ENCODE measurements at regions not wholly inside any gene's neighbourhood (a gene's known extent, or its start where the extent isn't known, plus 50 kb on each side); places are given as distances from the start of the nearest gene placed in this dataset.

DNA sequence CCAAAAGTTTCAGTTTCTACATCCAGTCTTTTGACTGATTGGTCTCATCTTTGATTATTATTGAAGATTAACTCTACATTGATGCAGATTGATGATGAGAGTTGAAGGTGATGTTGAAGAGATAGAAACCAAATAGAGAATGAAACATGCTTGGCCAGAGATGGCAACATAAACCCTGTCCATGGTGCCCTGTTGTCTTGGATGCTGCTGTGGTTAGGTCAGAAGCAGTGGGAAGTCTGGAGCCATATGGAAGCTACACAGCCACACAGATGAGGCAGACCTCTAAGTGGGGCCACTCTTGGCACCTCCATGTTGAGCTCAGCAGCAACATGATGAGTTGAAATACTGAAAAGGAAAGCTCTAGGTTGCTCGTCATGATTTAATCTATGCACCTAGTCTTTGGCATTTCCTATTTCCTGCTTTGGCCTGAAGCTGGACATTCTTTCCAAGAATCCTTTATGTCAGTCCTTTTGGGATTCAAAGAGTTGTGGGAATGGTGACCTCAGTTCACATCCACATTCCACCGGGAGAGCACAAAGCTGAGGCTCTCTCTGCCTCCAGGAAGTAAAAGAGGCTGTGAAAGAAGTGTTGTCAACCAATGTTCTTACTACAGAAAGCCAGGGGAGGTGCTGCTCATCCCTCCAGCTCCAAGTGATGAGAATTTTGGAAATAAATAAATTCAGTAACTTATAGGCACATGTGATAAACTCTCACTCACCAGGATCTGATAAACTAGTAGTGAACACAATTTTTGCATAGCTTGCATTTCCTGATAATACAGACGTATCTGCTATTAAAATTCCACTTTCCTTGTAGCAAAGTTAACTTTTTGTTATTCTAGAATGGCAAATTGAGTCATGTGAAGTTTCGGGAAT is 127.7 kb upstream of the MAF start:
- TF ChIP-seq, protein P1, sequence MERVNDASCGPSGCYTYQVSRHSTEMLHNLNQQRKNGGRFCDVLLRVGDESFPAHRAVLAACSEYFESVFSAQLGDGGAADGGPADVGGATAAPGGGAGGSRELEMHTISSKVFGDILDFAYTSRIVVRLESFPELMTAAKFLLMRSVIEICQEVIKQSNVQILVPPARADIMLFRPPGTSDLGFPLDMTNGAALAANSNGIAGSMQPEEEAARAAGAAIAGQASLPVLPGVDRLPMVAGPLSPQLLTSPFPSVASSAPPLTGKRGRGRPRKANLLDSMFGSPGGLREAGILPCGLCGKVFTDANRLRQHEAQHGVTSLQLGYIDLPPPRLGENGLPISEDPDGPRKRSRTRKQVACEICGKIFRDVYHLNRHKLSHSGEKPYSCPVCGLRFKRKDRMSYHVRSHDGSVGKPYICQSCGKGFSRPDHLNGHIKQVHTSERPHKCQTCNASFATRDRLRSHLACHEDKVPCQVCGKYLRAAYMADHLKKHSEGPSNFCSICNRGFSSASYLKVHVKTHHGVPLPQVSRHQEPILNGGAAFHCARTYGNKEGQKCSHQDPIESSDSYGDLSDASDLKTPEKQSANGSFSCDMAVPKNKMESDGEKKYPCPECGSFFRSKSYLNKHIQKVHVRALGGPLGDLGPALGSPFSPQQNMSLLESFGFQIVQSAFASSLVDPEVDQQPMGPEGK (CRISPR knock-in tag; IDR thresholded peaks at IDR 0.05; ENCODE audit: borderline replicate concordance), result no peak
- TF ChIP-seq ZFP3 (CRISPR knock-in tag; IDR thresholded peaks at IDR 0.05), result no peak
- no peak for TF ChIP-seq ZNF565 (CRISPR knock-in tag; conservative IDR thresholded peaks at IDR 0.05; ENCODE audit: low read depth)
- TF ChIP-seq OSR1 (CRISPR knock-in tag; IDR thresholded peaks at IDR 0.05), result no peak
- TF ChIP-seq, protein P2, sequence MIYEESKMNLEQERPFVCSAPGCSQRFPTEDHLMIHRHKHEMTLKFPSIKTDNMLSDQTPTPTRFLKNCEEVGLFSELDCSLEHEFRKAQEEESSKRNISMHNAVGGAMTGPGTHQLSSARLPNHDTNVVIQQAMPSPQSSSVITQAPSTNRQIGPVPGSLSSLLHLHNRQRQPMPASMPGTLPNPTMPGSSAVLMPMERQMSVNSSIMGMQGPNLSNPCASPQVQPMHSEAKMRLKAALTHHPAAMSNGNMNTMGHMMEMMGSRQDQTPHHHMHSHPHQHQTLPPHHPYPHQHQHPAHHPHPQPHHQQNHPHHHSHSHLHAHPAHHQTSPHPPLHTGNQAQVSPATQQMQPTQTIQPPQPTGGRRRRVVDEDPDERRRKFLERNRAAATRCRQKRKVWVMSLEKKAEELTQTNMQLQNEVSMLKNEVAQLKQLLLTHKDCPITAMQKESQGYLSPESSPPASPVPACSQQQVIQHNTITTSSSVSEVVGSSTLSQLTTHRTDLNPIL (CRISPR knock-in tag; IDR thresholded peaks at IDR 0.05; ENCODE audit: low read depth), result no peak
- no peak for TF ChIP-seq ZFP30 (CRISPR knock-in tag; IDR thresholded peaks at IDR 0.05)
- TF ChIP-seq RARB (CRISPR knock-in tag; IDR thresholded peaks at IDR 0.05), result no peak
- no peak for TF ChIP-seq CSDC2 (CRISPR knock-in tag; IDR thresholded peaks at IDR 0.05)
- TF ChIP-seq ARNTL (CRISPR knock-in tag; IDR thresholded peaks at IDR 0.05; ENCODE audit: borderline replicate concordance, low read depth), result no peak
- TF ChIP-seq TCF4 (CRISPR knock-in tag; IDR thresholded peaks at IDR 0.05; ENCODE audit: borderline replicate concordance), result no peak
- no peak for TF ChIP-seq ZNF8 (CRISPR knock-in tag; IDR thresholded peaks at IDR 0.05)
- no peak for TF ChIP-seq TOX (CRISPR knock-in tag; IDR thresholded peaks at IDR 0.05; ENCODE audit: borderline replicate concordance)
